ENCODE measurements at regions not wholly inside any gene's neighbourhood (a gene's known extent, or its start where the extent isn't known, plus 50 kb on each side); places are given as distances from the start of the nearest gene placed in this dataset.

DNA sequence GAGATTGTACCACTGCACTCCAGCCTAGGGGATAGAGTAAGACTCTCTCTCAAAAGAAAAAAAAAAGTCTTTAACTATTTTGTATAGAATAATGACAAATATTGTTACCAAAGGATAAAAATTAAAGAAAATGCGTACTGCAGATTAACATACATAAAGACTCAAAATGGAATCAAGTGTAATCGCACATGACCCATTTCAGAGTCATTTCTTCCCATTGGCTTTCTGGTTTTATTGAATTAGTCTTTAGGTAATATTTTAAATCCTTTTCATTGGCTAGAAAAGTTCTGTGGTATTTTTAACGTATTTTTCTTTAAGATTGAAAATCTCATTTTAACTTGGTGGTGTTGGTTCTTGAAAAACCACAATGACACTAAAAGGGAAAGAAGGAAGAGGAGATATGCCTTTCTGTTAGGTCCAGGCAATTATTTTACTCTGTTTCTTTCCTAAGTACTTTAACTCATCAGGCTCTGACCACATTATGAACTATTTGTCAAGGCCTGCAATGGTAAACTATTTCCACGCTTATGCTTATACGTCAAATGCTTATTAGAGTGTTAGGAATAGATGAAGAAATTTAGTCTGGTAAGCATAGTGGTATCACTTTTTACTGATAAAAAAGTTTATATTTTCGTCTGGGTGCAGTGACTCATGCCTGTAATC, 52.3 kb downstream of the PLEKHG1 start:
- Histone ChIP-seq H3K36me3 (no peaks in the 10 kb centered on the region), H3K27ac (no peak overlapping the region), H3K4me3 (no peak overlapping the region), H3K4me1 (no peaks in the 10 kb centered on the region), H3K27me3 (no peaks in the 10 kb centered on the region), H3K9me3 (no peaks in the 10 kb centered on the region)
- no peak for ATAC-seq (ENCODE audit: low FRiP score in 2 of 2)
- WGBS, 2 donors, result 80 to 86% methylated on average over 6 of the region's 6 CpGs
- TF ChIP-seq EP300 (IDR thresholded peaks at IDR 0.05), result no peak
- no peak for TF ChIP-seq POLR2A (IDR thresholded peaks at IDR 0.05)
- no peak for TF ChIP-seq POLR2AphosphoS5 (IDR thresholded peaks at IDR 0.05)
- TF ChIP-seq, protein P1, sequence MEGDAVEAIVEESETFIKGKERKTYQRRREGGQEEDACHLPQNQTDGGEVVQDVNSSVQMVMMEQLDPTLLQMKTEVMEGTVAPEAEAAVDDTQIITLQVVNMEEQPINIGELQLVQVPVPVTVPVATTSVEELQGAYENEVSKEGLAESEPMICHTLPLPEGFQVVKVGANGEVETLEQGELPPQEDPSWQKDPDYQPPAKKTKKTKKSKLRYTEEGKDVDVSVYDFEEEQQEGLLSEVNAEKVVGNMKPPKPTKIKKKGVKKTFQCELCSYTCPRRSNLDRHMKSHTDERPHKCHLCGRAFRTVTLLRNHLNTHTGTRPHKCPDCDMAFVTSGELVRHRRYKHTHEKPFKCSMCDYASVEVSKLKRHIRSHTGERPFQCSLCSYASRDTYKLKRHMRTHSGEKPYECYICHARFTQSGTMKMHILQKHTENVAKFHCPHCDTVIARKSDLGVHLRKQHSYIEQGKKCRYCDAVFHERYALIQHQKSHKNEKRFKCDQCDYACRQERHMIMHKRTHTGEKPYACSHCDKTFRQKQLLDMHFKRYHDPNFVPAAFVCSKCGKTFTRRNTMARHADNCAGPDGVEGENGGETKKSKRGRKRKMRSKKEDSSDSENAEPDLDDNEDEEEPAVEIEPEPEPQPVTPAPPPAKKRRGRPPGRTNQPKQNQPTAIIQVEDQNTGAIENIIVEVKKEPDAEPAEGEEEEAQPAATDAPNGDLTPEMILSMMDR (IDR thresholded peaks at IDR 0.05), result no peak
- no peak for DNase-seq

DNA sequence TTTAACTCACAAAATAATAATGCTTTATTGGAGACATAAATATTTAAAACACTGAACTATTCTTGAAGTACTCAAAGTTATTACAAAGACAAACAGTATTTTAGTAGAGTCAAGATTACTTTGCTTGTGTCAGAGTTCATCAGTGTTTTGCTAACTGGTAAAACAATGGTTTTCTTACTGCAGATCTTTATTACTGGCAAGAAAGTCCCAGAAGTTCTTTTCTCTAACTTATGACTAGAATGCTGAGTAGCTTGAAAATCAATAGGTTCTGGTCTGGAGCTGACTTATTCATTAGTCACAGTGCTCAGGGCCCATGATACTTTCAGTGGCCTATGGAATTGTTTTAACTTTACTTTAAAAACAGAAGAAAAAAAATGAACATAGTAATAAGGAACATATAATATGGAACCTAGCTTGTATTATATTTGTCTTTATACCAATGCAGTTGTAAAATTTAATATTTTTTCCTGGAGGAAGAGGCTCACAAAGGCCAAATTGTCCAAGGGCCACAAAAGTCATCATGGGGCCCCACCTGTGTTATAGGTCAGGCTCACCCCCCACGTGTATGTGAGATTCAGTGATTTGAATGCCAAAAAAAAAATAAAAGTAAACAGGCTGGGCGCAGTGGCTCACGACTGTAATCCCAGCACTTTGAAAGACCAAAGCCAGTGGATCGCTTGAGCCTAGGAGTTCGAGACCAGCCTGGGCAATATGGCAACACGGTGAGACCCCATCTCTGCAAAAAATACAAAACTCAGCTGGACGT, 53.3 kb downstream of the PLEKHG1 start:
- Histone ChIP-seq H3K4me1 (no peaks in the 10 kb centered on the region), H3K9me3 (no peaks in the 10 kb centered on the region), H3K27ac (no peak overlapping the region), H3K4me3 (no peak overlapping the region), H3K36me3 (no peaks in the 10 kb centered on the region), H3K27me3 (no peaks in the 10 kb centered on the region)
- TF ChIP-seq, protein P1 (IDR thresholded peaks at IDR 0.05), result no peak
- TF ChIP-seq EP300 (IDR thresholded peaks at IDR 0.05), result no peak
- TF ChIP-seq POLR2A (IDR thresholded peaks at IDR 0.05), result no peak
- TF ChIP-seq POLR2AphosphoS5 (IDR thresholded peaks at IDR 0.05), result no peak
- 91 to 95% methylated on average over 7 of the region's 7 CpGs for WGBS, 2 donors
- DNase-seq (no peak), ATAC-seq (ENCODE audit: low FRiP score in 2 of 2) (no peak)

DNA sequence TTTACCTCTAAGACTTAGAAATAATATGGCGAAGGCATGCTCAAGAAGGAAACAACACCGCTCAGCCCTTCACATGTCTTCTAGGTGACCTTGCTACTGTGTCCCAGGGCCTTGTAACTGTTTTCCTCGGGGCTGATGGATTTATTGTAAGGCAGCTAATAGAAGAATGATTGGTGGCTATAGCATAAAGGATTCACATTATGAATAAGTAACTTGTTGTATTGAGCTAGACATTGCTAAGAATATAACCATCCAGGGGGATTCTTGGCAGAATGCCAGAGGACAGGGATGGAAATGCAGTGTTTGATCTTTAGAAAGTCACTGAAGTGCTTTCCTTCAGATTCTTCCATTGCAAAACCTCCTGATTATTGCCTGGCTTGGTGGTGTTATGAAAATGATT, 54.9 kb downstream of the PLEKHG1 start:
- Histone ChIP-seq H3K9me3 (no peaks in the 10 kb centered on the region), H3K4me3 (no peak overlapping the region), H3K4me1 (no peaks in the 10 kb centered on the region), H3K36me3 (no peaks in the 10 kb centered on the region), H3K27ac (no peak overlapping the region), H3K27me3 (no peaks in the 10 kb centered on the region)
- 88 to 93% methylated on average over 3 of the region's 3 CpGs for WGBS, 2 donors
- ATAC-seq (ENCODE audit: low FRiP score in 2 of 2), result no peak
- DNase-seq, result no peak
- TF ChIP-seq POLR2AphosphoS5 (IDR thresholded peaks at IDR 0.05), result no peak

DNA sequence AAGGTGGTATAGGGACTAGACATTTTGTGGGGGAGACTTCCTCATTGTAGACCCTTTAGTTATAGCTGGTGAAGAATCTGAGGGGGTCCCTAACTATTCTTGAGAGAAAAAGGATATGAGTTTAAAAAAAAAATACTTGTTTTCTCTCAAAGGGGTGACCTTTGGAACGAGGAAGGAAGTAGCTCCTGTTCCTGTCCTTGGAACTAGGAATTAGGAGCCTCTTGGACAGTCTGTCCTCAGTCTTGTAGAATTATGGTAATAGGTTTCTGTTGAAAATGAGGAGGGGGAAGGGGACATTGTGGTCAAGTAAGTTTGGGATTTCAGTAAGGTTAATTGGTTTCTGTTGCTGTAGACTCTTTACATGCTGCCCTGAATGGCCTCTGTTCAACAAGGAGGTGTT, 56.5 kb downstream of the PLEKHG1 start:
- TF ChIP-seq POLR2A (IDR thresholded peaks at IDR 0.05) (no peak), EP300 (IDR thresholded peaks at IDR 0.05) (no peak), POLR2AphosphoS5 (IDR thresholded peaks at IDR 0.05) (no peak)
- TF ChIP-seq, protein P1 (IDR thresholded peaks at IDR 0.05), result no peak
- ATAC-seq (ENCODE audit: low FRiP score in 2 of 2), result no peak
- no peak for DNase-seq
- Histone ChIP-seq H3K4me1 (no peaks in the 10 kb centered on the region), H3K36me3 (no peaks in the 10 kb centered on the region), H3K27me3 (no peaks in the 10 kb centered on the region), H3K27ac (no peak overlapping the region), H3K9me3 (no peaks in the 10 kb centered on the region), H3K4me3 (no peak overlapping the region)
- WGBS, 2 donors, result 73 to 74% methylated on average over 1 of the region's 1 CpG

DNA sequence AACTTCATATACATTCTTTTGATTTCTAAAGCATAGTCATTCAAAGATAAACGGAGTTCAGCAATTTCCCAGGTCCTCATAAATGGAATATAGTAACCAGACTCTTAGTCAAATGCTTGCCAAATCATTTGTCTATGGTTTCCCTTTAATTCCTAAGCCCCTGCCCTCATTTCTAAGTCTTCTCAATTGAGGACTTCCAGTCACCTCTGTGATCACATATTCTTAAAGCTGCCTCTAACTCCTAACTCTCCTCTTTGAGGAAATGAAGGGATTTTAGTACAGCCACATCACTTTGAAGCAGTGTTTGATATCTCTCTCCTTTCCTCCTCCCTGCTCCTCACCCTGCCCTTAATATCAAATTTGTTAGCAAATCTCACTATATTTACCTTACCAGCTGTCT, 58.7 kb downstream of the PLEKHG1 start:
- no peak overlapping the region for H3K4me3 ChIP-seq
- WGBS, 2 donors, result 80 to 84% methylated on average over 1 of the region's 1 CpG
- no peak for DNase-seq
- no peak overlapping the region for H3K27ac ChIP-seq
- no peaks in the 10 kb centered on the region for H3K9me3 ChIP-seq
- H3K36me3 ChIP-seq, result no peaks in the 10 kb centered on the region
- no peaks in the 10 kb centered on the region for H3K27me3 ChIP-seq
- TF ChIP-seq POLR2AphosphoS5 (IDR thresholded peaks at IDR 0.05) (no peak), POLR2A (IDR thresholded peaks at IDR 0.05) (no peak), EP300 (IDR thresholded peaks at IDR 0.05) (no peak)
- TF ChIP-seq, protein P1 (IDR thresholded peaks at IDR 0.05), result no peak
- H3K4me1 ChIP-seq, result no peaks in the 10 kb centered on the region
- no peak for ATAC-seq (ENCODE audit: low FRiP score in 2 of 2)
